ENCODE measurements at regions not wholly inside any gene's neighbourhood (a gene's known extent, or its start where the extent isn't known, plus 50 kb on each side); places are given as distances from the start of the nearest gene placed in this dataset.

DNA sequence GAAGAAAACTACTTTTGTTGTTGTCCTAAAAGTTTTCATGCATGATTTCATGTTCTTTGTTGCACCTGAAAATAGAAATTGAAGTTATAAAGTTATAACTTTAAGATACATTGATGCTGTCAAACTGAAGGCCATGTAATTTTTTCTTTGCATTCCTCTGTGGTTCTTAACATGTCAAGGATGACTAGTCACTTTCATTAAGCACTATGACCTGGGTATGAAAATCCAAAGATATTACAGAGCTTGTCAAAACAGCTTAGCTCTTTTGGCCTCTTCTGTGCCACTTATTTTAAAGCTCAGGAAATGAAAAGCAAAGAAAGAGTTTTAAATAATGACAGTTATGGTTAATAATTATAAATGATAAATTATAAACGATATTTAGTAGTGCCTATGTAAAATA is 241.6 kb upstream of the CACNA2D1 start:
- TF ChIP-seq, protein P1, sequence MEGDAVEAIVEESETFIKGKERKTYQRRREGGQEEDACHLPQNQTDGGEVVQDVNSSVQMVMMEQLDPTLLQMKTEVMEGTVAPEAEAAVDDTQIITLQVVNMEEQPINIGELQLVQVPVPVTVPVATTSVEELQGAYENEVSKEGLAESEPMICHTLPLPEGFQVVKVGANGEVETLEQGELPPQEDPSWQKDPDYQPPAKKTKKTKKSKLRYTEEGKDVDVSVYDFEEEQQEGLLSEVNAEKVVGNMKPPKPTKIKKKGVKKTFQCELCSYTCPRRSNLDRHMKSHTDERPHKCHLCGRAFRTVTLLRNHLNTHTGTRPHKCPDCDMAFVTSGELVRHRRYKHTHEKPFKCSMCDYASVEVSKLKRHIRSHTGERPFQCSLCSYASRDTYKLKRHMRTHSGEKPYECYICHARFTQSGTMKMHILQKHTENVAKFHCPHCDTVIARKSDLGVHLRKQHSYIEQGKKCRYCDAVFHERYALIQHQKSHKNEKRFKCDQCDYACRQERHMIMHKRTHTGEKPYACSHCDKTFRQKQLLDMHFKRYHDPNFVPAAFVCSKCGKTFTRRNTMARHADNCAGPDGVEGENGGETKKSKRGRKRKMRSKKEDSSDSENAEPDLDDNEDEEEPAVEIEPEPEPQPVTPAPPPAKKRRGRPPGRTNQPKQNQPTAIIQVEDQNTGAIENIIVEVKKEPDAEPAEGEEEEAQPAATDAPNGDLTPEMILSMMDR (conservative IDR thresholded peaks at IDR 0.05 in 1 of 2, IDR thresholded peaks at IDR 0.05 in 1 of 2; ENCODE audit: low read depth in 1 of 2, low read length in 2 of 2): no peak
- TF ChIP-seq EZH2 (IDR thresholded peaks at IDR 0.05; ENCODE audit: low read length, missing control alignments): no peak

Data from fibroblast of lung (primary cell).